Endothelial cell of umbilical vein (primary cell): ENCODE measurements at regions not wholly inside any gene's neighbourhood (a gene's known extent, or its start where the extent isn't known, plus 50 kb on each side); places are given as distances from the start of the nearest gene placed in this dataset.

Source experiments
- CTCF ChIP-seq, 2 donors: IDR thresholded peaks; 1 replicate in 1 of 2; 2 replicates in 1 of 2; pipeline ENCODE4 v1.5.1; 2011; ENCODE audit warnings: low read length in 2 of 2, mild to moderate bottlenecking in 2 of 2, moderate library complexity in 2 of 2, control low read depth in 1 of 2, inconsistent platforms in 1 of 2, low read depth in 1 of 2; ENCODE audit not compliant: insufficient read depth in 1 of 2; ENCODE audit errors: extremely low read depth in 1 of 2
- POLR2AphosphoS5 ChIP-seq: IDR thresholded peaks from 2 replicates; pipeline ENCODE4 v1.6.1; 2012; ENCODE audit warnings: low read depth, mild to moderate bottlenecking, control low read depth, low read length, moderate library complexity; ENCODE audit not compliant: insufficient read depth

GRCh38 chr5:68928617-68929302 is 165.1 kb upstream of the SLC30A5 start:
- TF ChIP-seq CTCF (IDR thresholded peaks at IDR 0.05; ENCODE audit: extremely low read depth in 1 of 2, insufficient read depth in 1 of 2, low read depth in 1 of 2, low read length in 2 of 2) (no peak), POLR2AphosphoS5 (no peak)
